AG04449 (cell line): ENCODE measurements at regions not wholly inside any gene's neighbourhood (a gene's known extent, or its start where the extent isn't known, plus 50 kb on each side); places are given as distances from the start of the nearest gene placed in this dataset.
"Not testable (repeated sequence)": the region's sequence is repeated elsewhere in the genome, so short reads cannot be mapped to it uniquely, and the experiment has no call there.

ENCODE experiments used
- CTCF ChIA-PET: fragments of 350-600 bp; formaldehyde crosslinking; extraction: SDS; loops from one replicate; lab custom pipeline; 2021; ENCODE audit warnings: antibody characterized with exemption; lab: Yijun Ruan, JAX
- POLR2A ChIA-PET: fragments of 400-600, 350-600 bp; formaldehyde crosslinking; extraction: SDS; loops from one replicate; lab custom pipeline; 2020; ENCODE audit warnings: antibody characterized with exemption, inconsistent platforms; lab: Yijun Ruan, JAX
- DNase-seq: peaks from one replicate; pipeline ENCODE4 v3.0.0-alpha.2; 2010; ENCODE audit warnings: low read depth, low spot score
- H3K4me3 ChIP-seq: 2 replicates; pipeline ENCODE4 v1.5.1; 2011; ENCODE audit warnings: low read depth, mild to moderate bottlenecking, control low read depth, low read length
- TF ChIP-seq, protein P1 (sequence below): IDR thresholded peaks from one replicate; pipeline ENCODE4 v1.5.1; 2011; ENCODE audit warnings: mild to moderate bottlenecking, moderate library complexity, low read length, control low read depth, inconsistent platforms; ENCODE audit not compliant: insufficient read depth; ENCODE audit errors: missing control alignments

DNA sequence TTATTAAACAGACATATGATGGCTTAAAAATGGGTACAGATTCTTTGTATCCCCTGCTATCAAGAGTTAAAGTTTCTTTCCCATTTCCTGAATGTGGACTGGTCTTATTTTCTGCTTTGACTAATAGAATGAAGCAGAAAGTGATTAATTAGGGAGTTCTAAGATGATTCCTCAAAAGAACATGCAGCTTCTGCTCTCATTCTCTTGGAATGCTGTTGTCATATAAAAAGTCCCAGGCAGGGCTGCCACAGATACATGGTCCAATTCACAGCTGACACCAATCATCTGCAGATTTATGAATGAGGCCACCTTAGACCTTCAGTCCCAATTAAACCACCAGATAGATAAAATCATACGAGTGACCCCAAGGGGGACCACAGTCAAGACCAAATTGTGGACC, 844.5 kb upstream of the RAG2 start:
- ChIA-PET CTCF (no interaction called here), POLR2A (no interaction called here)
- no peak overlapping the region for H3K4me3 ChIP-seq
- TF ChIP-seq, protein P1, sequence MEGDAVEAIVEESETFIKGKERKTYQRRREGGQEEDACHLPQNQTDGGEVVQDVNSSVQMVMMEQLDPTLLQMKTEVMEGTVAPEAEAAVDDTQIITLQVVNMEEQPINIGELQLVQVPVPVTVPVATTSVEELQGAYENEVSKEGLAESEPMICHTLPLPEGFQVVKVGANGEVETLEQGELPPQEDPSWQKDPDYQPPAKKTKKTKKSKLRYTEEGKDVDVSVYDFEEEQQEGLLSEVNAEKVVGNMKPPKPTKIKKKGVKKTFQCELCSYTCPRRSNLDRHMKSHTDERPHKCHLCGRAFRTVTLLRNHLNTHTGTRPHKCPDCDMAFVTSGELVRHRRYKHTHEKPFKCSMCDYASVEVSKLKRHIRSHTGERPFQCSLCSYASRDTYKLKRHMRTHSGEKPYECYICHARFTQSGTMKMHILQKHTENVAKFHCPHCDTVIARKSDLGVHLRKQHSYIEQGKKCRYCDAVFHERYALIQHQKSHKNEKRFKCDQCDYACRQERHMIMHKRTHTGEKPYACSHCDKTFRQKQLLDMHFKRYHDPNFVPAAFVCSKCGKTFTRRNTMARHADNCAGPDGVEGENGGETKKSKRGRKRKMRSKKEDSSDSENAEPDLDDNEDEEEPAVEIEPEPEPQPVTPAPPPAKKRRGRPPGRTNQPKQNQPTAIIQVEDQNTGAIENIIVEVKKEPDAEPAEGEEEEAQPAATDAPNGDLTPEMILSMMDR: no peak
- DNase-seq: no peak

- H3K4me3 ChIP-seq, POLR2A ChIA-PET, DNase-seq, CTCF ChIA-PET: not testable (repeated sequence)
Measured at GRCh38 chr11:37431633-37432230, 833.7 kb upstream of the RAG2 start.

GRCh38 chr11:37430966-37431632, 833.1 kb upstream of the RAG2 start:
- H3K4me3 ChIP-seq, POLR2A ChIA-PET, DNase-seq, CTCF ChIA-PET: not testable (repeated sequence)

GRCh38 chr11:37422511-37422910, 824.5 kb upstream of the RAG2 start:
- ChIA-PET CTCF (no interaction called here), POLR2A (no interaction called here)
- H3K4me3 ChIP-seq: no peak overlapping the region
- no peak for DNase-seq
- TF ChIP-seq, protein P1: no peak

DNA sequence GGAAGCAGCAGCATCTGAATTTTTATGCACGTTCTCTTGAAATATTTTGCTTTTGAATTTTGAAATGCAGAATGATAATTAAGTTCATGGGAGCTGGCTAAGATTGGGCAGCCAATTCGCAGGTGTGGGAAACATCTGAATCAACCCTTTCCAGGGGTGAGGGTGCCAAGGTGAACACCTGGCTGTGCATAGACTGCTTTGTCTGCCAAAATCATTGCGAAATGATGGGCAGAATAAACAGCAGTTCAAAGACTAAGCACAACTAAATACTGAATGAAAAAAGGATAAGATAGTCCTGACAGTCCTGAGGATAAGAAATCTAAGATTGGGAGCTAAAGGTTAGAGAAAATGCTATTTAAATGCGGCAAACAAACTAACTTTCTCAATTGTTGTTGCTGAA, 813.3 kb upstream of the RAG2 start:
- no peak for DNase-seq
- no peak overlapping the region for H3K4me3 ChIP-seq
- POLR2A ChIA-PET: no interaction called here
- CTCF ChIA-PET: no interaction called here
- TF ChIP-seq, protein P1: no peak

DNA sequence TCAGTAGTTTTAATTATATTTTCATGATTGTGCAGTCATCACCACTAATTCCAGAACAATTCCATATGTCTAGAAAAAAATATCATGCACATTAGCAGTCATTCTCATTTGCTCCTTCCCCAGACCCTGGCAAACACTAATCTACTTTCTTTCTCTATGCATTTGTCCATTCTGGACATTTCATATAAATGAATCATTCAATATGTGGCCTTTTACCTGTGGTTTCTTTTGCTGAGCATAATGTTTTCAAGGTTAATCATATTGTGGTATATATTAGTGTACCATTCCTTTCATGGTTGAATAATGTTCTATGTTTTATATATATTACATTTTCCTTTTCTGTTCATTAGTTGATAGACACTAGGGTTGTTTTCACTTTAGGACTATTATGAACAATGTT, 811.1 kb upstream of the RAG2 start:
- POLR2A ChIA-PET: no interaction called here
- TF ChIP-seq, protein P1: no peak
- no peak for DNase-seq
- no peak overlapping the region for H3K4me3 ChIP-seq
- CTCF ChIA-PET: no interaction called here

- TF ChIP-seq, protein P1: no peak
- ChIA-PET CTCF (no interaction called here), POLR2A (no interaction called here)
- no peak for DNase-seq
- no peak overlapping the region for H3K4me3 ChIP-seq
Measured at GRCh38 chr11:37407461-37407860, 809.4 kb upstream of the RAG2 start.
